OCI-M1 (cell line): ENCODE measurements at regions not wholly inside any gene's neighbourhood (a gene's known extent, or its start where the extent isn't known, plus 50 kb on each side); places are given as distances from the start of the nearest gene placed in this dataset.
"Not testable (repeated sequence)": the region's sequence is repeated elsewhere in the genome, so short reads cannot be mapped to it uniquely, and the experiment has no call there.

Experiments used
- DNase-seq: peaks from one replicate; lab custom pipeline; 2025; lab: John Stamatoyannopoulos, UW

DNA sequence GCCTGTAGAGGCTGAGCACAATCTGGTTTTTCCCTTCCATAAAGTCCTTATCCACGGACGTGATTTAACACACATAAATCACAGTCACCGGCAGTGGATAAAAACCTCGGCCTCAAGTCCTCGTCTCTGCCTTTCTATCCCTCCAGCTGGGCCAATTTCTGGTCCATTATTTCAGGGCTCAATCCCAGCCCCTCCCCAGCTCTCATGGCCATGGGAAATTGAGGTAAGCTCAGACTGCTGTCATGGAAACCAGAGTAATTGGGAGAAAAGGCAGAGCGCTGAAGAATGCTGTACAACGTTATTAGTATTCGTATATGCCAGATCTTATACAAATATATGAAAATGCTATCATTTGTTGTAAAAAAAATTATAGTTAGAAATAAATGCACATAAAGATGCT lies 86.2 kb upstream of the USP29 start:
- DNase-seq, result no peak

DNA sequence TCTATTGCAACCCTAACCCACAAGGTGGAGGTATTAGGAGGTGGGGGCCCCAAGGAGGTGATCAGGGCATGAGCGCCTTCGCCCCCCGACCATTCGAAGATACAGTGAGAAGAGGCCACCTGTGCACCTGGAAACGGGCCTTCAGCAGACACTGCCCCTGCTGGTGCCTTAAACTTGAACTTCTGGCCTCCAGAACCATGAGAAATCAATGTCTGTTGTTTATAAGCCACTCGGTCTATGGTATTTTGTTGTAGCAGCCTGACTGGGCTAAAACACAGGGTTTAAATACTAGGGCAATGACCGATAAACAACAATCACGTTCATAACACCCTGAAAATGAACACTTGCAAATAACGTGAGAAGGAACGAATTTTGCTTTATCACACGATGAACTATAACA lies 85.2 kb upstream of the USP29 start:
- no peak for DNase-seq

DNA sequence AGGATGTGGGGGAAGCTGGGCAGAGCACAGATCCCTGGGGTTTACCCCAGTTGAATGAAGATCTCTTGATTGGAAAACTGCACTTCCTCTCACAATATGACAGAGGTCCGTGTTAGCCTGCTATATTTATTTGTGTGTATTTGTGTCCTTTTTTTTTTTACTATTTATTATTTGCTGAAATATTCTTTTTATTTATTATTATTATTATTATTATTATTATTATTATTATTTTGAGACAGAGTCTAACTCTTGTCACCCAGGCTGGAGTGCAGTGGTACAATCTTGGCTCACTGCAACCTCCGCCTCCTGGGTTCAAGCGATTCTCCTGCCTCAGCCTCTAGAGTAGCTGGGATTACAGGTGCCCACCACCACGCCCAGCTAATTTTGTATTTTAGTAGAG lies 84.0 kb upstream of the USP29 start:
- not testable (repeated sequence) for DNase-seq

DNA sequence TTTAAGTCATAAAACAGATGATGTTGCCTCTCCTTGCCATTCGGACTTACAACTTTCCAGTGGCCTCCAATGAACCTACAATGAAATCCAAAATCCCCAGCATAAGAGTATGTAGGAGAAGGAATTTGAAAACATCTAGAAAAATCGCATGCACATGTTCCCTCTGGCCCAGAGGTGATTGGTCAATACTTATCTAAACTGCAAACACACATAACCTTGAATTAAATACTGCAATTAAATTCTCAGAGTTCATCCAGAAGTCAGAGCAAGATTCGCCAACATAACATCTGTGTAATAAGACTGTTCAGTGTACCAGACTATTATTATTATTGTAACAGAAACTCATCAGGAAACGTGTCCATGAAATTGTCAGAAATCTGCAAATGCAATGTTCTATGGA lies 82.2 kb upstream of the USP29 start:
- DNase-seq, result no peak

DNA sequence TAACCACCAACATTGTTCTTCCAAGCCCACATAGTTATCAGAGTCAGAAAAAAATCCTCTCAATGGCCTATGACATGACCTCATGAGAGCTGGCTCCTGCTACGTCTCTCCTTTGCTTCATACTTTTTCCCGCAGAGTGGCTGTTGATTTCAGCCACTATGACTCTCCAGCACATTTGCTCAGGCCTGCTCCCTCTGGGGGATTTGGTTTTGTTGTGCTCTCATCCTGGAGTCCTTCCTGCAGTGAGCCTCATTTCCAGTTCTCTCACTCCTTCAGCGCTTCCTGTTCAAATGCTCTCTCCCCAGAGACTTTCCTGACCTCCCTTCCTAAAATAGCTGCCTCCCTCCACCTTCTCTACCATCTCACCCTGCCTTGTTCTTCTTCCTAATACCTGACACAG lies 72.0 kb upstream of the USP29 start:
- no peak for DNase-seq

DNA sequence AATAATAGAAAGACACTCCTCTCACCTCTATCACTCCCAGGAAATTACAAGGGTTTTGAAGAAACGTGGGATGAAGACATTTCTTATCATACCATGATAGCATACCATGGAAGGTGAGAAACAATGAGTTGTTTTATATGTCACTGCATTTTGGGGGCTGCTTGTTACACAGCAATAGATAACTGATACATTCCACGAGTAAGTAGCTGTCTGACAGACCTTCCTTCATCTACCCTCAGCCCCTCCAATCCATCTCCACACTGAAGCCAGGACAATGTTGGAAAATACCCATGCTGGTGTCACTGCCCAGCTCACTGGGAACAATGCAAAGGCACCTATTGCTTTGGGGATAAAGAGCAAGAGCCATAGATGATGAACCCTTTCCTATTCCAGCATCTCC lies 68.9 kb upstream of the USP29 start:
- no peak for DNase-seq

DNA sequence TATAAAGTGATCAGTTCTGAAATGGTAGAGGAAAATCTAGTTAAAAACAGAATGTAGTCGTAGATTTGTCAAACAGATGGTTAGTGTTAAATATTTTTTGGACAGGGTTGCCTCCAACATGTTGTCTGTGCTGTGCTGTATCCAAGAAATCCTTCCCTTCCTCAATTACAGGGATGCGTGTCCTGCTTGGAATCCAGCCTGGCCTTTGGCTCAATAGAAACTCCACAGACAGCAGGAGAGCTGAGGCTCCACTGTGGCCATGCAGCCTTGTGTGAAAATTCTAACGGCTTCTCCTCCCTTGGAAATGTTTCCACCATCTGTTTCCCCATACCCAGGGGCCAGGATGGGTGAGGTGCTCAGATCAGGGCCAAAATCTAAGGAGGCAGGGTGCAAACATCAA lies 67.7 kb upstream of the USP29 start:
- DNase-seq, result no peak

DNA sequence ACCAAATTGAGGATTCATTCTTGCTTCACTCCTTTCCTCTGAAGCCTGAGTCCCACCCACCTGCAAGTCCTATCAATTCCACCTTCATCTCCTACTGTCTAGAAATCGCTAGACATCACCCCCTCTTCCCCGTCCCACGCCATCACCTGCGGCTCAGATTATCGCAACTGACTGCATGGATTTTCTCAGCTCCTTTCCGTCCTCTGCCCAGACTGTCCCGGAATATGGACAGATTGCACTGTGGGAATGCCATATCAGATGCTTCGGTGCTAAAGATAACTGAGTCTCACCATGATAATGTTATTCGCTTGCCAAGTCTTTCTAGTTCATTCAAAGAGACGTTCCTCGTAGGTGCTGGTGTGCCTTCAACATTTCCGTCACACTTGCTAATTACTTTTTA lies 66.4 kb upstream of the USP29 start:
- no peak for DNase-seq

DNA sequence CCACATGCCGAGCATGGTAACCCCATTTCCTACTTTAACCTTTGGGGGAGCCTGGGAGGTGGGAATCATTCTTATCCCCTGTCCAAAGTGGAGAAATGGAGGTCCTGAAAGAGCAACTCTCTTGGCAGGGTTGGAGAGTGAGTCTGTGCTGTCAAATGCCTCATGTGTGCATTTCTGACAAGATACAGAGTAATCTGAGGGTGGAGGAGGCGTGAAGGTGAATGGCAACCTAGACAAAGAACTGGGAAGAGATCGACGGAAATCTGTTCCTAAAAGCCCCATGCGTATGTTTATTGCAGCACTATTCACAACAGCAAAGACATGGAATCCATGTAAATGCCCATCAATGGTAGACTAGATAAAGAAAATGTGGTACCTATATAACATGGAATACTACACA lies 63.8 kb upstream of the USP29 start:
- no peak for DNase-seq

DNA sequence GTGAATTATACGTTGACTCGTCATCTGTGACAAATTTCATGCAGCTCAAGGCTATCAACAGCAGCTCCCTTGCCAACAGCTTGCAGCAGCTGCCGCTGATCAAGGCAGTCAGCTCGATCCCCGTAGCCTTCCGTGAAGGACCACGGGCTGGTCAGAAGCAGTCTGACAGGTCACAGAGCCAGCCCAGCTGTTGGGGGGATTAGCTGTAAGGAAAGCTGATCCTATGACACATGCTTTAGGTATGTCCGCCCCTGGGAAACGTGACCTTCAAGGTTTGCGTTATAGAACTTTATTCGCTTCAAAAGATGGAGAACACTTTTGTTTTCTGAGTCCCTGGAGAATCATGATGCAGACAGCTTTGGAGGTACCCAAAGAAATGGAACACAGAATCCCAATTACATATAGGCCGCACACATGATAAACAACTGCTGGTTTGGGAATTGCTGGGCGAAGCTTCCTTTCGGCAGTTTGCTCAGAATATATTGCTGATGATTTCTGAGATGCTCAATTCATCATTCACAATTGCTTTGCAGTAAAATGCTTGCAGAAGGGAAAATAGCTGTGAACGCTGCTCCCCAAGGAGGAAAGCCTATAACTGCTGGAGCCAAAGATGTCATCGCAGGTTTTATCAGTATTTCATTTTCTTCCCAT lies 62.6 kb upstream of the USP29 start:
- no peak for DNase-seq

DNA sequence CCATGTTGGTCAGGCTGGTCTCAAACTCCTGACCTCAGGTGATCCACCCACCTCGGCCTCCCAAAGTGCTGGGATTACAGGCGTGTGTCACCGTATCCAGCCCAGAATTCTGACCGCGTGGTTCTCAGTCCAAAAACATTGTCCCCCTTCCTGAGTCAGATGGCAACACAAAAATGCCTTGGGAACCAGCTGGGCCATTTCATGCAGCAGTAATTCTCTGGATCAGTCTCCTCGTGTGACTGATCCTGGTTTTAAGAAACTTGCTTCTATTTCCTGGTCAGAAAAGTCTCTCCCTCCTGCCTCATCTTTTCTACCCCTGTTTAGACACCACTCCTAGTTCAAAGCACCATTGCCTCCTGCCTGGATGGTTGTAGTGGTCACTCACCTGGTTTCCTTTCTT lies 60.9 kb upstream of the USP29 start:
- DNase-seq, result no peak

DNA sequence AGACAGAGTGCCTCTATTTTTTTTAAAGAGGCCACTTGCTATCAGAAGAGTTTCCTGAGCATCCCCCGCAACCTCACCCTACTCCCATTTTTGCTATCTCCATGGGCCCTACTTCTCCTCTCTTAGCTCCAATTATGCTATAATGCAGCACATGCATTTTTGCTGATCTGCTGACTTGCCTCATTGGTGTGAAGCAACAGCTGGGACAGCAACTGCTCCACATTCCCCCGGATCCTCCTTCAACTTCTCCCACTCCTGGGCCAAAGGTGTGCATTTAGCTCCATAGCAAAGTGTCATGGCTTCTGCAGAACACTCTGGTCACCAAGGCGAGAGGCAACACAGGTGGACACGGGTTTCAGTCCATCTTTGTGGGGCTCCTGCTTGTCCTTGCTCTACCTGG lies 56.7 kb upstream of the USP29 start:
- no peak for DNase-seq

DNA sequence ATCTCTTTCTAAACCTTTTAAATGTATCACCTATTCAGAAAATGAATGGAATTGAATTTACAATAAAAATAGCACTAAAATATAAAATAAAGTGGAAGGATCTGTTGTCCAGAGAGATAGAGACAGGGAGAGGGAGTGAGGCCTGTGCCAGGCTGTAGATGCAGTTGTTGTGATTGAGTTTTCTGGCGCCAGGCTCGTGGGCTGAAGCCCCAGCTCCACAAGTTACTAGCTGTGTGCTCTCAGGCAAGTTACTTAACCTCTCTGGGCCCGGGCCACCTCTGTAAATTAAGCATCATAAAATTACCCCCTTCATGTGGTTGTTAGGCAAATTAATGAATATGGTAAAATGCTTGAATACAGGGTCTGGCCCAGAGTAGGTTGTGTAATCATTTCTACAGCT lies 52.3 kb upstream of the USP29 start:
- DNase-seq, result no peak

DNA sequence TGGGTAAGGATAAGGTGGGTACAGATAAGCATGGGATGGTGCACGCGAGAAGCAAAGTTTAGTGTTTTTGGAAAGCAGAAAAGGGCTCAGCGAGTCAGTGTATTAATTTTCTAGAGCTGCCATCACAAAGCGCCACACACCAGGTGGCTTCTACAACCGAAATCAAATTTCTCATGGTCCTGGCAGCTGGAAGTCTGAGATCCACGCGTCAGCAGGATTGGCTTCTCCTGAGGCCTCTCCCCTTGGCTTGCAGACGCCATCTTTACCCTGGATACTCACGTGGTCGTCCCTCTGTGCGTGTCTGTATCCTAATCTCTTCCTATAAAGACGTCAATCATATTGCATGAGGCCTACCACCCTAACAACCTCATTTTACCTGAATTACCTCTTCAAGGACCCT lies 51.5 kb upstream of the USP29 start:
- DNase-seq, result no peak

DNA sequence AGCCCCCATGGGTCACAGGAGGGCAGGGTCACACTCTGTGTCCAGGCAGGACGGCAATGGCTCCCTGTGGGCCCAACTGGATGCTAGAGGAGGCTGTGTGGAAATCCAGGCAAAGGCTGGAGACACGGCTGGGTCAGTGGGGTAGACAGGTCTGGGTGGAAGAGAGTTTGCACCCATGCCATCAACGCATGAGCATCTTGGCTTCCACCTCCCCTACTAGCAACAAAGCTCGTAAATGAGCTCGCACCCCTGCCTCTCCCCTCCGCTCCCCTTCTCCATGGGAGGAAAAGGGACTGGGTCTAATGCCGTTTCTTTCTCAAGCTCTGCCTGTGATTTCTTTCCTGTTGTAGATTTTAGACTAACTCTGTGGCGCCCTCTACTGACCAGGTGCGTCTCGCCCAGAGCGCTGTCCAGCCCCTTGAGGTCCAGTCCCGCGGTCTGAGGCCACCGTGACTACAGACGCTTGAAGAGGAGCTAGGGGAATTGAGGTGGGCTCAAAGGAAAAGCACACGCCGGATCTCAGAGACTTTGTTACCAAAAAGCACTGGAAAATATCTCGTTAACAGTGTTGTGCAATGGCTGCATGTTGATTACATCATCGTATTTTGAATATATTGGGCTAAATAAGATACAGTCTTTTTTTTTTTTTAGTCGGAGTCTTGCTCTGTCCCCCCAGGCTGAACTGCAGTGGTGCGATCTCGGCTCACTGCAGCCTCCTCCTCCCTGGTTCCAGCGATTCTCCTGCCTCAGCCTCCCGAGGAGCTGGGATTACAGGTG lies 50.7 kb upstream of the USP29 start:
- DNase-seq, result peak; percentile 39
